Lower leg skin (tissue), 3 donors: ENCODE measurements at regions not wholly inside any gene's neighbourhood (a gene's known extent, or its start where the extent isn't known, plus 50 kb on each side); places are given as distances from the start of the nearest gene placed in this dataset.

ENCODE experiments used
- CTCF ChIP-seq, 3 donors: fragments of 450-650 bp; IDR thresholded peaks; one replicate each; pipeline ENCODE4 v1.5.1; 2016; ENCODE audit warnings: antibody characterized with exemption in 3 of 3, mild to moderate bottlenecking in 3 of 3, moderate library complexity in 2 of 3
- POLR2A ChIP-seq, 2 donors: fragments of 450-650 bp; IDR thresholded peaks; one replicate each; pipeline ENCODE4 v1.6.1; 2016 to 2017; ENCODE audit warnings: antibody characterized with exemption in 2 of 2, mild to moderate bottlenecking in 1 of 2, moderate library complexity in 1 of 2

DNA sequence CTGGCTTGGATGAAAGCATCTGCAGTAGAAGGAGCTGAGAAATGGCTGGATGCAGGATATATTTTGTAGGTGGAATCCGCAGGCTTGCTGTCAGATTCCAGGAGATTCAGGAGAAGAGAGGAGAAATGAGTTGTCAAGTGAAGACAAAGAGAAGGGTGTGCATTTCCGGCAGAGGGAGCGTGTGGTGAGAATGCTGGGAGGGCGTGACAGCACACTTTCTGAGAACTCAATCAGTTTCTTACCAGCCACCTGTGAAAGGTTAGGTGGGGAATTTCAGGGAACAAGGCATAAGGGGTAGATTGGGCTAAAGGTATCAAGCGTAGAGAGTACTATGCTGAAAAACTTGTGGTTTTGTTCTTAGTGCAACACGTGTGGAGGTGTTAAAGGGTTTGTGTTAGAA, 199.3 kb upstream of the ANKH start:
- TF ChIP-seq CTCF (IDR thresholded peaks at IDR 0.05) (no peak), POLR2A (IDR thresholded peaks at IDR 0.05) (no peak)
